HG03039 (cell line): ENCODE measurements at regions not wholly inside any gene's neighbourhood (a gene's known extent, or its start where the extent isn't known, plus 50 kb on each side); places are given as distances from the start of the nearest gene placed in this dataset.
A peak's percentile ranks its signal among the peaks of the same experiment; 100 is the strongest.
"Not testable (repeated sequence)": the region's sequence is repeated elsewhere in the genome, so short reads cannot be mapped to it uniquely, and the experiment has no call there.

Experiments
- ATAC-seq: cut with Tn5 transposase; IDR thresholded peaks from one replicate; pipeline ENCODE4 v1.9.1; 2021; ENCODE audit warnings: mild to moderate bottlenecking, moderate library complexity; ENCODE audit not compliant: unreplicated experiment

DNA sequence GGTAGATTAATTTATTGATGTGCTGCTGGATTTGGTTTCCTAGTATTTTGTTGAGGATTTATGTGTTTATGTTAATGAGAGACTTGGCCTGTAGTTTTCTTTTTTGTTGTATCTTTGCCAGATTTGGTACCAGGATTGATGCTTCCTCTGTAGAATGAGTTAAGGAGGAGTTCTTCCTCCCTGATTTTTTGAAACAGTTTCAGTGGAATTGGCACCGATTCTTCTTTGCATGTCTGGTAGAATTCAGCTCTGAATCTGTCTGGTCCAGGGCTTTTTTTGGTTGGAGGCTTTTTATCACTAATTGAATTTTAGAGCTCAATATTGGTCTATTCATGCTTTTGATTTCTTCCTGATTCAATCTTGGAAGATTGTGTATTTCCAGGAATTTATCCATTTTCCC is 174.0 kb upstream of the NDST4 start:
- no peak for ATAC-seq

DNA sequence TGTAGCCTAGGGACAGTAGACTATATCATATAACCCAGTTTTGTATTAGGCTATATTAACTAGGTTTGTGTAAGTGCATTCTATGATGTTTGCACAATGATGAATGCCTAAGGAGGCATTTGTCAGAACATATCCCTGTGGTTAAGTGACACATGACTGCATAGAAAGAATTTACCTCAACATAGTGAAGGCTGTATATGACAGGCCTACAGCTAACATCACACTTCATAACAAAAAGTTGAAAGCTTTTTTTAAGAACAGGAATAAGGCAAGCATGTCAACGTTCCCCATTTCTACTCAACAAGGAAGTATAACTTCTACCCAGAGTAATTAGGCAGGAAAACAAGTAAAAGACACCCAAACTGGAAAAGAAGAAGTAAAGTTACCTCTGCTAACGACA is 165.9 kb upstream of the NDST4 start:
- ATAC-seq, result no peak

DNA sequence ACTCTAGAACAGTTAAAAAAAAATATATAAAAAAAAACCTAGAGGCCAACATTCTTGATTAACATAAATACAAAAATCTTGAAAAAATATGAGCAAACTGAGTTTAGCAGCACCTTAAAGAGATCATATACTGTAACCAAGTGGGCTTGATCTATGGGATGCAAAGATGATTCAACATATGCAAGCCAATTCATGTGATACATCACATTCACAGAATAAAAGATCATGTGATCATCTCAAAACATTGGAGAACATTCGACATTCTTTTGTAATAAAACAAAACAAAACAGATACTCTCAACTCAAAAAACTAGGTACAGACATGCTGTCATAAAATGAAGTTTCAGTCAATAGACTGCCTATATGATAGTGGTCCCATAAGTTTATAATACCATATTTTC is 165.4 kb upstream of the NDST4 start:
- no peak for ATAC-seq

DNA sequence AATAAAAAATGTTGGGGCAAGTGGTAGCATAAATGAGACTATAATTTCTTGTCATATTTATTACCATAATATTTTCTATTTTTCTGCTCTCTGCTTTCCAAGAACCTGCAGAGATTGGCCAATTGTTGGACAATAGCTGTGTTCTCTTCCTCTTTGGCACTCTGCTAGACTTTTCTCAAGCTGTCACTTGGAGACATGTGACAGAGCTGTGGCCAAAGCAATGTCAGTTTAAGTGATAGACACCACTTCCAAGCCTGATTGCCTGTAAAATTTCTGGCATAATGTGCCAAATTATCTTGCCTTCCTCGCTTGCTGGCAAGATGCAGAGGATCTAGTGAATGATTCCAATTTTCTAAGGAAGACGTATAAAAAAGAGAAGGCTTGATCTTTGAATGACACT is 162.2 kb upstream of the NDST4 start:
- no peak for ATAC-seq

GRCh38 chr4:115274545-115274944 is 161.1 kb upstream of the NDST4 start:
- no peak for ATAC-seq

GRCh38 chr4:115272594-115272993 is 159.2 kb upstream of the NDST4 start:
- ATAC-seq, result peak; percentile 39

- peak; percentile 80 for ATAC-seq
These were observed 158.8 kb upstream of the NDST4 start for GRCh38 chr4:115272185-115272584.

DNA sequence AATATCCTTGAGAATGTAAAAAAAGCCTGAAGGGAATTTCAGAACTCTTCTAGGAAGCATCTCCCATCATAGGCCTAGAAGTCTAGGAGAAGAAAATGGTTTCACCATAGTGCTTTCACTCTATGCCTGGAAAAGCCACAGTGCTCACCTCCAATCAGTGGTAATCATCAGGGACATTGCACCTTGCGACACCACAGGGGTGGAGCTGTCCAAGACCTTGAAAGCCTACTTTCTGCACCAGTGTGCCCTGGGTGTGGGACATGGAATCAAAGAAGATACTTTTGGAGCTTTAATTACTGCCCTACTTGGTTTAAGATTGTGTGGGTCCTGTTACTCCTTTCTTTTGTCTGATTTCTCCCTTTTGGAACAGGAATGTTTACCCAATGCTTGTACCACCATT is 146.8 kb upstream of the NDST4 start:
- no peak for ATAC-seq

DNA sequence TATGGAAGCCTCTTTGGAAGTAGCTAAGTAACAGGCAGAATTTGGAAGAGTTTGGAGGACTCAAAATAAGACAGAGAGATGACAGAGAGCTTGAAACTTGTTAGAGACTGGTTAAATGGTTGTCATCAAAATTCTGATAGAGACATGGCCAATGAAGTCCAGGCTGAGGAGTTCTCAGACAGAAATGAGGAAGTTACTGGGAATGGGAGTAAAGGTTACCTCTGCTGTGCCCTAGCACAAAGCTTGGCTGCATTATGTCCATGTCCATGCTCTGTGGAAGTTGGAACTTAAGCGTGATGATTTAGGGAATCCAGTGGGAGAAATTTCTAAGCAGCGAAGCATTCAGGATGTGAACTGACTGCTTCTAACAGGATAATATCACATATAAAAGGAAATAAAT is 146.2 kb upstream of the NDST4 start:
- no peak for ATAC-seq

- no peak for ATAC-seq
These were observed 136.4 kb upstream of the NDST4 start for GRCh38 chr4:115249808-115250207.

DNA sequence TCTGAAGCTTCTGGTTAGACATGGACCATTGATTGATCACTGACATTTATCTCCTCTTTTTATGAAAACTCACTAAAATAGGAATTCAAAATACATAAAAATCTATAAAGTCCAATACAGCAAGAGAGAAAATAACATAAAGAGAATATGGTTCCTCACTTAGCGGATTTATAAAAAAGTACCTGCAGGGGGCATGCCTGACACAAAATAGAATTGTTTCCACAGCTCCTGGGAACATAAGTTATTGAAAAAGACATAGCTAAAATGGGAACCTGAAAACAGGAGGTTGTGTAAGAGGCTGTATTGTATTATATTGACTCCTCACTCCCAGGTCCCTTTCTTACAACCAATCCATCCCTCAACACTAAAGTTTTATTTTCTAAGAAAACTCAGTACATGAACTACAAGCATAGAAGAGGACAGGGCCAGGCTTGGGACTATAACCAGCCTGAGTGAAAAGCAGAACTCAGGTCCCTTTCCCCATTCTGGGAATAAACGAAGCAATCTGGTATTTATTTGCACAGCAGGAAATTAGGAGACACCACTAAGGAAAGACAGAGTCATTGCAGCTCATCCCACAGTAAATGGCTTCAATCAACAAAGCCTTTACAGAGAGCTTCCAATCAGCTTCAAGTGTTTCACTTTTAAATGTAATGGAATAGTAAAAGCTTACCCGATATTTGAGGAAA is 121.1 kb upstream of the NDST4 start:
- ATAC-seq, result peak; percentile 59

- ATAC-seq, result no peak
These were observed 120.2 kb upstream of the NDST4 start for GRCh38 chr4:115233600-115233999.

GRCh38 chr4:115229873-115230272 is 116.5 kb upstream of the NDST4 start:
- ATAC-seq, result no peak

DNA sequence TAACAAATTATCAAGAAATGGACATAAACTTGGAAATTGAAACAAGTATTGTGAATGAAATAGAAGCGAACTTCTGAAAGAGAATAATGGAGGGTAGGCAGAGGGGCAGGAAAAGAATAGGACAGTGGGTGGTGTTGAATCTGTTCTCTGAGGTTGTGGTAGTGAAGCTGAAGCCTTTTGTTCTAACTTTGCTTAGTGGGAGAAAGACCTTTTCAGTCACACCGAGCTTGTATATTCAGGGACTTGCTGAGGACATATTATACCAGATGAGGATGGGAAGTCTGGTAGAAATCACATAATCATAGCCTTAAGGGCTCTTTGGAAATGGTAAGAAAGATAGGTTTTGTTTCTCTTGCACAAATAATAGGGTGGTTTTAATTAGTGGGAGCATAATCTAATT is 115.4 kb upstream of the NDST4 start:
- no peak for ATAC-seq

DNA sequence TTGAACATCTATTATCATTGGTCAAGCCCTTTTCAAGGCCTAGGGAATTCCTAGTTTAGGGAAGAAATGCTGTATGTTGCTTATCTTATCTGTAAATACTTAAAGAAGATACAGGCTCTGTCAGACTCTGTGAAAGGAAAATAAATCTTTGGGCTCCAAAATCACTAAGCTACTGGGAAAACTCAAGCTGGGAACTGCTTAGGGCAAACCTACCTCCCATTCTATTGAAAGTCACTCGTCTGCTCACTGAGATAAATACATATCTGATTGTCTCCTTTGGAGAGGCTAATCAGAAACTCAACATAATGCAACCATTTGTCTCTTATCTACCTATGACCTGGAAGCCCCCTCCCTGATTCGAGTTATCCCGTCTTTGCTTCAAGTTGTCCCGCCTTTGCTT is 108.6 kb upstream of the NDST4 start:
- ATAC-seq, result no peak

- no peak for ATAC-seq
These were observed 106.4 kb upstream of the NDST4 start for GRCh38 chr4:115219862-115220261.

DNA sequence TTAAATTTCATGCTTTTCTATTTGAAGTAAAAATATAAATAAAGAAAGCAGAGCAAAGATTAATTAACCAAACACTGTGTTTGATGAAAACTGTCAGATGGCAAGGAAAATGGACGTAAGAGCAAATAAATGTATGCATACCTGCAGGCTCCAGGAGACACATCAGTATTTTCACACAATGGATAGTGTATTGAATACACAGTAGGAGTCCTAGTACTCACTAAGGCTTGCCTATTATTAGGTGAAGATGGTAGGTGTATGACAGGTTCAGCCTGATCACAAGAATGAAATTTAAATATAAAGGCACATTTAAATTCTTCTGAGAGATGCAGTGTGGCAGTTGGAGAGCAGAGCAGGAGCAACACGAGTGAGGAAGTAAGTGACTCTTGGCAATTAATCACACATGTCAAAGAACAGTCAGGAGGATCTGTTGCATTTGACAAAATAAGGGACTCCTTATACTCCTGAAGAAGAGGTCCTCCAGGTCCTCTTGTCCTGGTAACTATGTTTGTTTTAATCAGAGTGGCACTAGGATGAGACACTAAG is 106.0 kb upstream of the NDST4 start:
- ATAC-seq, result no peak

DNA sequence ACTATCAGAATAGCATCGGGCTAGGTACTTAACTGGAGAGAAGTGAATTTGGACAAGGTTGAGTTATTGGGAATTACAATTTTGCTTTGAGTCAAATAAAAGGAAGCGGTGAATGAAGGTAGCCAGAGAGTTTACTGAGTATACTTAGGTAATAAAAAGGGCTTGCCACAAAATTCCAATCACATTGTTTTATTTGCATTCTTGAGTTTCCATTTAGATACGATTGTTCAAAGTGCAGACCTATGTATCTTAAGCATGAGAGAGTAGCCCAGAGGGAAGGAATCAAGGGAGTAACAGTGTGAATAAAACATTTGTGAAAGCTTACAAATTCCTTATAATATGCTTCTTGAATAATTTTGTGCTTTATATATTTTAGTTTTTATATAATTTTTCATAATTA is 102.5 kb upstream of the NDST4 start:
- ATAC-seq, result no peak

DNA sequence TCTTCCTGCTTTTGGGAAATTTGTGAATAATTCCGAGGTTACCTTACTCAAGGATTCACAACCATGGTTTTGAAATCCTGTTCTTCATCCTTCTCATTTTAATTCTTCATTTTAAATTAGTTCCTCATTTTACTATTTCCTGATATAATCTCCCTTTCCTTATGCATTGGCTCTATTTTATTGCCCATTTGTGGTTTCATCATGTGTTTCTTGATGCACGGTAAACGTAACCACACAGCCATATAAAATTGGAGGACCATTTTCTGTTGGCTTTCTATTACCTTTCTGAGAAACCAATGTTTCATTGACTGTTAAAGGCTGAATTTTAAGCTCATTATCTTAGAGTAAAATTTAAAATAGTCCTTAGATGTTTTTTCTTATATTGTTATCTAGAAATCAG is 100.3 kb upstream of the NDST4 start:
- no peak for ATAC-seq

DNA sequence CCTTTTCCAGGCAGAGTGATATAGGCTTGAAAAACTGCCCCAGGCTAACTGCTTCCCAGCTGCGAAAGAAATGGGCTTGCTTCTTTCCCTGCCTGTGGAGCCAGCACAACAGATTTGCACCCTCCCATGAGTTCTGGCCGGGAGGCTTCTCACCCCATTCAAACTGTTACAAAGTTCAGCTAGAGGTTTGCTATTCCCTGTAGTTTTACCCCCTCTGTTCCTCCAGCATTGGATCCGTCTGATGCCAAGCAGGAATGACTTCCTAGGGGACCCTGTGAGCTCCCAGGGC is 87.6 kb upstream of the NDST4 start:
- ATAC-seq, result no peak

DNA sequence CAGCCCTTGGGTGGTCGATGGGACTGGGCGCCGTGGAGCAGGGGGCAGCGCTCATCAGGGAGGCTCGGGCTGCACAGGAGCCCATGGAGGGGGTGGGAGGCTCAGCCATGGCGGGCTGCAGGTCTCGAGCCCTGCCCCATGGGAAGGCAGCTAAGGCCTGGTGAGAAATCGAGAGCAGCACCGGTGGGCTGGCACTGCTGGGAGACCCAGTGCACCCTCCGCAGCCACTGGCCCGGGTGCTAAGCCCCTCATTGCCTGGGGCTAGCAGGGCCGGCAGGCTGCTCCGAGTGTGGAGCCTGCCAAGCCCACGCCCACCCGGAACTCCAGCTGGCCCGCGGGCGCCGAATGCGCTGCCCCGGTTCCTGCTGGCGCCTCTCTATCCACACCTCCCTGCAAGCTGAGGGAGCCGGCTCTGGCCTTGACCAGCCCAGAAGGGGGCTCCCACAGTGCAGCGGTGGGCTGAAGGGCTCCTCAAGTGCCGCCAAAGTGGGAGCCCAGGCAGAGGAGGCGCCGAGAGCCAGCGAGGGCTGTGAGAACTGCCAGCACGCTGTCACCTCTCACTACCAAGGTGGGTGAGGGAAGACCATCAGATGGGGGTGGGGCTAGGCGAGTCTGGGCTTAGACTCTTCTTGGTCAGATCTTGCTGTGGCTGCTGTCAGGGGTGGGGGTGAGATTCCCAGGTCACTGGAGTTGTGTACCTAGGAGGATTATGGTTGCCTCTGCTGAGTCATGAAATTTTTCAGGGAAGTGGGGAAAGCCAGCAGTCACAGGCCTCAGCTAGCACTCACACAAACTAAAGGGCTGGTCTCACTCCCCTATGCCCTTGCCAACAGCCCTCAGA is 87.0 kb upstream of the NDST4 start:
- ATAC-seq, result not testable (repeated sequence)

DNA sequence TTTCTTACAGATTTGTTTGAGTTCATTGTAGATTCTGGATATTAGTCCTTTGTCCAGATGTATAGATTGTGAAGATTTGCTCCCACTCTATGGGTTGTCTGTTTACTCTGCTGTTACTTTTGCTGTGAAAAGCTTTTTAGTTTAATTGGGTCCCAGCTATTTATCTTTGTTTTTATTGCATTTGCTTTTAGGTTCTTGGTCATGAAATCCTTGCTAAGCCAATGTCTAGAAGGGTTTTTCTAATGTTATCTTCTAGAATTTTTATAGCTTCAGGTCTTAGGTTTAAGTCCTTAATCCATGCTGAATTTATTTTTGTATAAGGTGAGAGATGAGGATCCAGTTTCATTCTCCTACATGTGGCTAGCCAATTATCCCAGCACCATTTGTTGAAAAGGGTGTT is 81.2 kb upstream of the NDST4 start:
- not testable (repeated sequence) for ATAC-seq
